Endodermal cell (in vitro differentiated cells): ENCODE measurements at regions not wholly inside any gene's neighbourhood (a gene's known extent, or its start where the extent isn't known, plus 50 kb on each side); places are given as distances from the start of the nearest gene placed in this dataset.
A peak's percentile ranks its signal among the peaks of the same experiment; 100 is the strongest.

Experiments
- DNase-seq: peaks from one replicate; pipeline ENCODE4 v3.0.0-alpha.2; 2017
- H3K27ac ChIP-seq: 2 replicates; pipeline ENCODE4 v1.5.1; 2013; ENCODE audit warnings: mild to moderate bottlenecking, low read depth, low read length, moderate library complexity
- H3K27me3 ChIP-seq: 2 replicates; pipeline ENCODE4 v1.6.1; 2013; ENCODE audit warnings: mild to moderate bottlenecking, low read length, moderate library complexity; ENCODE audit not compliant: insufficient read depth, control insufficient read depth, poor library complexity, severe bottlenecking
- H3K36me3 ChIP-seq: 2 replicates; pipeline ENCODE4 v1.7.0; 2013; ENCODE audit warnings: mild to moderate bottlenecking, low read length, moderate library complexity; ENCODE audit not compliant: control insufficient read depth, insufficient read depth
- H3K4me1 ChIP-seq: one replicate; pipeline ENCODE4 v1.7.0; 2013; ENCODE audit warnings: low read length; ENCODE audit not compliant: control insufficient read depth, insufficient read depth
- H3K4me3 ChIP-seq: 2 replicates; pipeline ENCODE4 v1.5.1; 2013; ENCODE audit warnings: mild to moderate bottlenecking, low read length, moderate library complexity
- H3K9ac ChIP-seq: 2 replicates; pipeline ENCODE4 v1.6.1; 2013; ENCODE audit warnings: mild to moderate bottlenecking, low read length, moderate library complexity; ENCODE audit not compliant: poor library complexity, severe bottlenecking; ENCODE audit errors: extremely low read depth
- H3K9me3 ChIP-seq: 2 replicates; pipeline ENCODE4 v1.6.1; 2013; ENCODE audit warnings: mild to moderate bottlenecking, low read length, moderate library complexity; ENCODE audit not compliant: control insufficient read depth
- H3K27ac Mint-ChIP-seq: 2 replicates; pipeline ENCODE4 v1.8.0; 2020; ENCODE audit warnings: mixed read lengths
- H3K27me3 Mint-ChIP-seq: 2 replicates; pipeline ENCODE4 v1.8.0; 2021; ENCODE audit warnings: mild to moderate bottlenecking, mixed read lengths; ENCODE audit not compliant: insufficient read depth
- H3K36me3 Mint-ChIP-seq: 2 replicates; pipeline ENCODE4 v1.8.0; 2020; ENCODE audit warnings: low read depth, mixed read lengths
- H3K4me1 Mint-ChIP-seq: 2 replicates; pipeline ENCODE4 v1.8.0; 2020; ENCODE audit warnings: mixed read lengths
- H3K4me3 Mint-ChIP-seq: 2 replicates; pipeline ENCODE4 v1.8.0; 2020; ENCODE audit warnings: mild to moderate bottlenecking, moderate library complexity, mixed read lengths
- H3K9me3 Mint-ChIP-seq: 2 replicates; pipeline ENCODE4 v1.8.0; 2020; ENCODE audit warnings: mild to moderate bottlenecking, mixed read lengths
- CTCF ChIP-seq: fragments of 200-600 bp; sonication (generic); conservative IDR thresholded peaks from 2 replicates; pipeline ENCODE4 v1.5.0; 2021; ENCODE audit warnings: antibody characterized with exemption, mild to moderate bottlenecking
- WGBS, 2 experiments: methylation state at CpG; one replicate each; pipeline versions ENCODE4 v1.1.5 to v1.1.7; 2013; ENCODE audit warnings: missing lambda C conversion rate in 2 of 2, mixed read lengths in 1 of 2; ENCODE audit not compliant: insufficient coverage in 1 of 2, insufficient read length in 1 of 2; 5-methylcytosine and 5-hydroxymethylcytosine counted together

GRCh38 chr2:107385921-107386320, 440.8 kb upstream of the RGPD4 start:
- Mint-ChIP-seq H3K4me3 (no peak overlapping the region), H3K4me1 (peaks cover 8% of the 10 kb centered on the region), H3K27me3 (peaks cover 2% of the 10 kb centered on the region), H3K36me3 (no peaks in the 10 kb centered on the region), H3K9me3 (peaks cover 20% of the 10 kb centered on the region), H3K27ac (no peak overlapping the region)
- H3K36me3 ChIP-seq: no peaks in the 10 kb centered on the region
- DNase-seq: no peak
- no peak overlapping the region for H3K9ac ChIP-seq
- peaks cover 17% of the 10 kb centered on the region for H3K9me3 ChIP-seq
- H3K4me1 ChIP-seq: no peaks in the 10 kb centered on the region
- 86 to 95% methylated on average over 1 of the region's 1 CpG for WGBS, 2 experiments
- no peaks in the 10 kb centered on the region for H3K27me3 ChIP-seq
- H3K4me3 ChIP-seq: no peak overlapping the region
- H3K27ac ChIP-seq: peak overlapping the region; percentile 12
- TF ChIP-seq CTCF: no peak

GRCh38 chr2:107392241-107392704, 434.4 kb upstream of the RGPD4 start:
- Mint-ChIP-seq H3K36me3 (no peaks in the 10 kb centered on the region), H3K27ac (no peak overlapping the region), H3K9me3 (peaks cover 21% of the 10 kb centered on the region), H3K4me1 (peaks cover 6% of the 10 kb centered on the region), H3K27me3 (no peaks in the 10 kb centered on the region), H3K4me3 (no peak overlapping the region)
- no peak overlapping the region for H3K27ac ChIP-seq
- WGBS, 2 experiments: 95 to 96% methylated on average over 10 to 32 of the region's 32 CpGs
- no peak for DNase-seq
- no peak for TF ChIP-seq CTCF
- H3K4me3 ChIP-seq: no peak overlapping the region
- no peaks in the 10 kb centered on the region for H3K27me3 ChIP-seq
- no peaks in the 10 kb centered on the region for H3K36me3 ChIP-seq
- H3K9me3 ChIP-seq: peaks cover 22% of the 10 kb centered on the region
- no peak overlapping the region for H3K9ac ChIP-seq
- H3K4me1 ChIP-seq: no peaks in the 10 kb centered on the region

- Mint-ChIP-seq H3K9me3 (peaks cover 13% of the 10 kb centered on the region), H3K4me3 (no peak overlapping the region), H3K27ac (no peak overlapping the region), H3K36me3 (no peaks in the 10 kb centered on the region), H3K27me3 (no peaks in the 10 kb centered on the region), H3K4me1 (peaks cover 6% of the 10 kb centered on the region)
- Histone ChIP-seq H3K4me1 (no peaks in the 10 kb centered on the region), H3K9ac (no peak overlapping the region), H3K27me3 (no peaks in the 10 kb centered on the region), H3K4me3 (no peak overlapping the region), H3K36me3 (no peaks in the 10 kb centered on the region), H3K9me3 (peaks cover 11% of the 10 kb centered on the region), H3K27ac (no peak overlapping the region)
- DNase-seq: no peak
- TF ChIP-seq CTCF: no peak
These were observed 433.2 kb upstream of the RGPD4 start for GRCh38 chr2:107393516-107393915.
